ENCODE measurements at regions not wholly inside any gene's neighbourhood (a gene's known extent, or its start where the extent isn't known, plus 50 kb on each side); places are given as distances from the start of the nearest gene placed in this dataset.

- H3K36me3 ChIP-seq = no peaks in the 10 kb centered on the region
- H3K27ac ChIP-seq = no peak overlapping the region
- H3K9me3 ChIP-seq = no peaks in the 10 kb centered on the region
- H3K4me3 ChIP-seq = no peak overlapping the region
- DNase-seq (no peak), ATAC-seq (ENCODE audit: low FRiP score in 2 of 2) (no peak)
- H3K4me1 ChIP-seq = no peaks in the 10 kb centered on the region
- H3K27me3 ChIP-seq = no peaks in the 10 kb centered on the region
- TF ChIP-seq CTCF (IDR thresholded peaks at IDR 0.05) (no peak), EP300 (IDR thresholded peaks at IDR 0.05) (no peak), POLR2AphosphoS5 (IDR thresholded peaks at IDR 0.05) (no peak), POLR2A (IDR thresholded peaks at IDR 0.05) (no peak)
- WGBS, 2 donors = 84% methylated on average over 5 of the region's 5 CpGs
These were observed 142.2 kb downstream of the SLC41A2 start for GRCh38 chr12:104815935-104816334.

- Histone ChIP-seq H3K4me3 (no peak overlapping the region), H3K4me1 (no peaks in the 10 kb centered on the region), H3K27ac (no peak overlapping the region), H3K27me3 (no peaks in the 10 kb centered on the region), H3K36me3 (no peaks in the 10 kb centered on the region), H3K9me3 (no peaks in the 10 kb centered on the region)
- 72 to 76% methylated on average over 3 of the region's 3 CpGs for WGBS, 2 donors
- DNase-seq (no peak), ATAC-seq (ENCODE audit: low FRiP score in 2 of 2) (no peak)
- TF ChIP-seq CTCF (IDR thresholded peaks at IDR 0.05) = no peak
- no peak for TF ChIP-seq POLR2AphosphoS5 (IDR thresholded peaks at IDR 0.05)
- no peak for TF ChIP-seq EP300 (IDR thresholded peaks at IDR 0.05)
- no peak for TF ChIP-seq POLR2A (IDR thresholded peaks at IDR 0.05)
These were observed 143.1 kb downstream of the SLC41A2 start for GRCh38 chr12:104814944-104815343.

Small RNA genes in the stretch of these regions (small RNA-seq; reads per million reads assigned to genes)
- gene RF00019 = 0 reads per million in 4 donors

All from upper lobe of left lung (tissue), 6 donors.